GM19025 (cell line): ENCODE measurements at regions not wholly inside any gene's neighbourhood (a gene's known extent, or its start where the extent isn't known, plus 50 kb on each side); places are given as distances from the start of the nearest gene placed in this dataset.
"Not testable (repeated sequence)": the region's sequence is repeated elsewhere in the genome, so short reads cannot be mapped to it uniquely, and the experiment has no call there.

Experiments
- ATAC-seq: cut with Tn5 transposase; IDR thresholded peaks from one replicate; pipeline ENCODE4 v1.9.1; 2021; ENCODE audit warnings: mild to moderate bottlenecking, low read depth, moderate library complexity; ENCODE audit not compliant: unreplicated experiment

DNA sequence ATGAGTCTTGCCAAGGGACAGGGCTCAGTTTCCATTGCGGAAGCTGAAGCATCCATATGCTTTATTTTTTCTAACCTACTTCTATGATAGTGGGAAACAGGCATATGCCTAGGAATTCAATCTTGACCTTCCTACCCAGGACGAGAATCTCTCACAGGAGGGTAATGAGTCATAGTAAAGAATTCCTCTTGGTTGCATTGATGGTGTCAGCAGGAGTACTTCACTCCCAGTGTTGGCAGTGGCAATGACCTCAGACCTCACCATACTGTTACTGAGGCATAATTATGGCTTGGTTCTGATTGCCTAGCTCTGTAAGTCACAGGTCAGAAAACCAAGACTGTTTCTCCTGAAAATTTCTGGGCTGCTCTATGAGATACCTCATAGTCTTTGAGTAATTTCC lies 552.9 kb downstream of the ARL4A start:
- ATAC-seq: no peak

DNA sequence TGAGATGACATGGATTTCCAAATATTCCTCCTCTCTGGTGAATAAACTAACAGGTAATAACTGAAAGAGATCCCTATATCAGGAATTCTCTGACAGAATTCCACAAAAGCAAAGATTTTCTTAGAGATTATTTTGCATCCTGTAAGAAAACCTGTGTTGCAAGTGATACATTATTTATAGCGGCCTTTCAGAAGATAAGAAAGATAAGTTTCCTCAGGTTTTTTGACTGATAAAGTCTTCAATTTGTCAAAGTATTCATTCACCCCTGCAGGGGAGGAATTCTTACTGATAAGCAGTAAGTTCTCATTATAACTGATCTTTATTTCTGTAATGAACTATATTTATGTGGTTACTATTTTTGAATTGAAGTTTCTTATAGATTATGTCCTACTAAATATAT lies 554.0 kb downstream of the ARL4A start:
- no peak for ATAC-seq

DNA sequence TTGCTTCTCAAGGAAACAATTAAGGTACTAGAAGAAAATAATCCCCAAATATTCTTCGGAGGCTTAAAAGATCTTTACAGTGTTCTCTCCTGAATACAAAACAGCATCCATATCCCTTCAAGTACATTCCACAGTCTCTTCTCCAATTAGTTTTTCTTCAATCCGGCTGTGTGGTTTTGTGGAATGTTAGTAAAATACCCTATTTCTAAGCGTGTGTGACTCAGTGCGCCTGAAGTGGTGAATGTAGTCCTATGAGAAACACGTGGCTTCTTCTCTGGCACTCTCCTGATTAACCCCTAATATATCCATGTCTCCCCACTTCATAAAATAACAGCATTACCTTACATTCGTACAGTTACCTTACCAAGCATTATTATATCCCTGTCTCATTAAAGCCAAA lies 570.2 kb downstream of the ARL4A start:
- no peak for ATAC-seq

DNA sequence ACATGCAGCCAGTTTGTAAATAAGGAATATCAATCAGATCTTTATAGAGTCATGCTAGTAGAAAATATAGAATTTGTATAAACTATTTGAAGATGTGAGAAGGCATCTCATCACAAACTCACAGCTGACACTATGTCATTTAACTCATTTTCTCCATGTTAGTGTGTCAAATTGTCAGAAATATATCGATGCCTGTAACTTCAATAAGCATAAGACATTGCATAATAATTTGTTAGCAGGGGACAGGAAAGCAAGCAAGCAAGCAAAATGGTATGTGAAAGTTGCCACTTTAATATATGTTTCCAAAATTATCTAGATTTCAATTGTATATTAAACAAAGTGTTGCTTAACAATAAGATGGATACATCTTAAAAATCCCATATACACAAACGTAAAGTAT lies 571.0 kb downstream of the ARL4A start:
- ATAC-seq: no peak

DNA sequence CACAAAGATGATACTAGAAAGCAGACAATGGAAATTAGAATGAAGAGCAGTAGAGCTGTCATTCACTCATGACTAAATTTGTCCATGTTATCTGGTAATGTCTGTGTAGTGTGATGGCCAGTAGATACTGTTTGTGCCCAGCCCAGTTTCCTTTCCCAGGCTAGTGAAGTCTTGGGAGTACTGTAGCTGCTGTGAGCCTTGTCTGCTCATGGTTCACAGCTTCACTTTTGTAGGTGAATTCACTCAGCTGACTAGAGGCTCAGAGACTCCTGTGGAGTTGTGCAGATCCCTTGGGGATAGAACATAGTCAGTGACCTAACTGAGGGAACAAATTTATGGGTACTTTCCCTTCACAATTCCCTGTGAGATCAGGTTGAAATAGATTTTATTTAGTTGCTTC lies 572.5 kb downstream of the ARL4A start:
- ATAC-seq: no peak

DNA sequence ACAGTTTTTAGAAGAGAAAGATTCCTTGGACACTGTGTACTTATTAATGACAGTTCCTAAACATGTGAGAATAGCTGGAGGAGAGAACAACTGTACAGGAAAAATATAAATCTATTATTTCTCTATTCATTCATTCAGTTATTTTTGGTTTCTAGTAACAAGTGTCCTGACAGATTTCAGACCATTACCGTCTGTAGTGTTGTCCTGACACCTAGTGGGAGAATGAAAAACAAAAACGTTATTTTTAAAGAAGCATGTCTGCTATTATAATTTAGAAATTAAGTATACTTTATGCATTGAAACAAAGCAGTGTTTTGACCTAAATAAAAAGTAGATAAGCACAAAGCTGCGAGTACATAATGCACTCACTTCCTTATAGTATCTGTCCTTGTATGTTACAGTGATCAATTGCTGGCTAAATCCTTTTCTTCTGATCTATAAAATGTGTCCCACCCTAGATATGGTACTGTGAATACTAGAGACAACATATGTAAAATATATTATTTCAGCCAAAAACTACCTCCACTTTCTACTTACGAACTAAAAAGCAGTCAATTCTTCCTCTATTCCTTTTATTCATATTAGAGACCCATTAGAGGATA lies 575.6 kb downstream of the ARL4A start:
- no peak for ATAC-seq

DNA sequence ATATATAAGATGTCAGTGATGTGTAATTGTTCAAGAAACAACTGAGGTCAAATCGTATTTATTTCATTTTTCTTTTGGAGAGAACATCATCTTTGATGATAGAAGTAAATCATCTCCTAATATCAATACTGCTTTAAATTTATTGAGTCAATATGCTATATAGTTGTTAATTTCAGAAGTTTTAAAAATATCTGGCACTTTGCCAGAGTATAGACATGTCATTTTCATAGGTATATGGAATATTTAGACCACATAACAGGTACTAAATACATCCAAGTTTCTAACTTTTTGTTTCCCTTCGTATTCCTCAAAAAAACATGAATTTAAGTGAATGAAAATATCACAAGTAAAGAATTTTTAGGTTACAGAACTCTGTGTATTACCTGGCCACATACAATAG lies 577.8 kb downstream of the ARL4A start:
- no peak for ATAC-seq

DNA sequence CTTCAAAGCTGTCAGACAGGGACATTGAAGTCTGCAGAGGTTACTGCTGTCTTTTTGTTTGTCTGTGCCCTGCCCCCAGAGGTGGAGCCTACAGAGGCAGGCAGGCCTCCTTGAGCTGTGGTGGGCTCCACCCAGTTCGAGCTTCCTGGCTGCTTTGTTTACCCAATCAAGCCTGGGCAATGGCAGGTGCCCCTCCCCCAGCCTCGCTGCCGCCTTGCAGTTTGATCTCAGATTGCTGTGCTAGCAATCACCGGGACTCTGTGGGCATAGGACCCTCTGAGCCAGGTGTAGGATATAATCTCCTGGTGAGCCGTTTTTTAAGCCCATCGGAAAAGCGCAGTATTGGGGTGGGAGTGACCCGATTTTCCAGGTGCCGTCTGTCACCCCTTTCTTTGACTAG lies 586.8 kb downstream of the ARL4A start:
- not testable (repeated sequence) for ATAC-seq

DNA sequence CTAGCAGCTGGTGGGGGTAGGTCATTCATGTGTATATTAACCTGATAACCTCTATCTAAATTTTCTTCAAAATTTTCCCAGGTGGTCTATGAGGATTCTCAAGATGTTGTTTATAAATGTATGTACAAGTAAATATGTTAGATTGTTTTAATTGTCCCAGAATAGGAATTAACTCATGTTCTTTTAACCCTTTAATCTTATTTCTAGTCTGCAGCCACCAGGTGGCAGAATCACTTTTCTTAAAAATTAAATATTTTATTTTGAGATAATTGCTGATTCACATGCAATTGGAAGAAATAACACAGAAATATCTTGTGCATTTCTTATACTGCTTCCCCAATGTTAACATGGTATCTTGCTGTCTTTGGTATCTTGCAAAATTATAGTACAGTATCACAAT lies 589.5 kb downstream of the ARL4A start:
- ATAC-seq: no peak

DNA sequence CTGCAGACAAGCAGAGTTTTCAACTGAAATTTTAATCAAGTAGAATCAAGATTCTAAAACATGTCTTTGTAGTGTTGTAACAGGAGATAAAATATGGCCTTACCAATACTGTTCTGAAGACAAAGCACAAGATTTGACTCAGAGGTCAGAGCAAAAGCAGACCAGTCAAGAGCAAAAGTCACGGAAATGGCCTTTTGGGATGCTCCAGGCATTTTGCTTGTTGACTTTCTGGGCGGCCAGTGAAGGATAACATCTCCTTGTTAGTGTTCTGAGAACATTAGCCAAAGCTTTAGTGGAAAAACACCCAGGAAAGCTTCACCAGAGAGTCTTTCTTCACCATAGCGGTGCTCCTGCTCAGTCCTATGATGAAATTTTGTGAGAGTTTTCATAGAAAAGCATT lies 590.6 kb downstream of the ARL4A start:
- no peak for ATAC-seq

DNA sequence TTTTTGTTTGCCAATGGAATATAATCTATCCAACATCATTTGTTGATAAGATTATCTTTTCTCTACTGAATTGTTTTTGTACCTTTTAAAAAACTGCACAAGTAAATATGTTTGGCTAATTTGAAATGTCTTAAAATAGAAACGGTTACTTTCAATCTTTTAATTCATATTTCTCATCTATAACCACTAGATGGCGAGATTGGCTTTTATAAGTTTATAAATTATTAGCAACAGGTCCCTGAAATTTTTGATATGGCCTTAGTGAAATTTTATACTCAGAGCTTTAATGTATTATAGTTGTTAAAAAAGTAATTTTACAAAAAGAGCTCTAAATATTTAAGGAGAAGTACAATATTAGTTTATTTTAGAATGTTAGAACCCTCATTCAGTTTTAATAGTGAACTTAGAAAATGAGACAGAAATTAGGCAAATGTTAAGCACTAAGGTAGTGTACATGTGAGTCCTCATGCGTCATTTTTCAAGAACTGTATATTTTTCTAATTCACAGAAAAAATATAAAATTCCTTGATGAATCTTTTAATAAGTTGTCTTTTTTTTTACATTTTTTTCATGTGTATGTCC lies 592.5 kb downstream of the ARL4A start:
- ATAC-seq: no peak

DNA sequence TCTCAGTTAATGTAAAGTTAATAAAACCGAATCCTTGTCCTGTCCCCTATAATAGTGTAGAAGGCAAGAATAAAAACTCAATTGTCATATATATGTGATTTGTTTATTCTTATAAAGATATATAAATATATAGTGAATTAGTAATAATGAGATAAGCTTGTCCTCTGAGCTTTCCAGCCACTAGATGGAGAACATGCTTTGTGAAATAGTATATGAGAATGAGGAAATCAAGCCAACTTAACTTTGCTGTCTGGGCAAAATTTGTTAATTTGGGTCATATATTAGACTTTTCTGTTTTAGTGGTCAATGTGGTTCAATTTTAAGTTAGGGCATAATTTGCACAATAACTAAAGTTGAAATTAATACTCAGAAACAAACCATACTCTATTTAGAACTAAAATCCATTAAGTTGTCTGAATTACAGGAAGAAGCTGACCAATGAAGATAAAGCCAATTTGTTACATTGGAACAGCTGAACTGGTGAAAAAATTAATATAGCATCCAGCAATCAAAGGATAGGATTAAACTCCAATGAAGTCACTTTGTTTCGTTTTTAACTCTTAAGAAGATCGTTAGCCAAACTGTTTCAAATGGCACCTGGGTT lies 595.0 kb downstream of the ARL4A start:
- ATAC-seq: no peak

DNA sequence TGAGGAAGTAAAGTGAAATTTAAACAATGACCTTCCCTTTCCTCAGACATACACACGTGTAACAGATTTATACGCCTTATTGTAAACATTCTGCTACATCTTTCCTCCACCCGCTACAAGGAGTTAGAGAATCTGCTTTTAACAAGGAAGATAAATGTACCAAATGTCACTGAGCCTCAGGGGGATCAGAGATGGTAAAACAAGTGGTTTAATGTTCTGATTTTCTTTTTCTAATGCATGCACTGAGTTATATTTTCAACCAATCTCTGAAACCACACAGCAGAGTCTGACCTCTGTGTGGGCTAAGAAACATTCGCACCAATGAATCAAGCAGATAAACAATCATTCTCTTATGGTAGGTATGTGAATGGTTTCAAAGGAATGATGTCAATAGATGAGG lies 599.5 kb downstream of the ARL4A start:
- no peak for ATAC-seq

DNA sequence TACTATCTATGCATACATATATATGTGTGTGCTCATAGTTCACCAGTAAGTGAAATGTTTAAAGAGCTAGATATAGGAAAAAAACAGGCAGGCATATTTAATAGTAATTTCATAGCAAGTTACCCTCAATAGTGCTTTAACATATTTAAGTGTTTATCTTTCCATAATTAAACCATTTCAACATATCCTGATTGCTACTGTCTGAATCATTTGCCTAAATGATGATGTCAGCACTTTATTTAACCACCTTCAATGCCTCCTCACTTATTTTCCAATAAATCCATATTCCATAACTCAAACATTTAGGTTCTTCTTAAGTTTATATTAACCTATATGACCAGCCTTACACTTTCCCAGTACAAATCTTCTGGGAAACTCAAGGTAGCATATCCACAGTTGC lies 601.1 kb downstream of the ARL4A start:
- ATAC-seq: no peak

DNA sequence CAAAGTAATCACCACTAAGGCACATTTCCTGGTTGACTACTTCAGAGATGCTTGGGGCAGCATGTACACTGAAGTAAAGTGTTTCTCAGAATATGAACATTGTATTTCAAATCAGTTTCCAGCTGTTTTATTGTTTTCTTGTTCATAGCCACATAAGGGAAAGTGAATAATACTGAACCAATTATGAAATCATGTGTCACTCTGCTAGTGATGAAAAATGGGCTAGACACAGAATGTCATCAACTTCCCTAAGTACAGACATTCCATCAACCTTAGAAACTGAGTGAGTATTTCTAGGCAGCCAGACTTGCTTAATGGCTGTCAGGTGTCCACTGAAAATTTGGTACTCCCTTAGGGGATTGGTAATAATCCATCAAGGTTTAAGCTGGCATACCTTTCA lies 603.5 kb downstream of the ARL4A start:
- ATAC-seq: no peak

DNA sequence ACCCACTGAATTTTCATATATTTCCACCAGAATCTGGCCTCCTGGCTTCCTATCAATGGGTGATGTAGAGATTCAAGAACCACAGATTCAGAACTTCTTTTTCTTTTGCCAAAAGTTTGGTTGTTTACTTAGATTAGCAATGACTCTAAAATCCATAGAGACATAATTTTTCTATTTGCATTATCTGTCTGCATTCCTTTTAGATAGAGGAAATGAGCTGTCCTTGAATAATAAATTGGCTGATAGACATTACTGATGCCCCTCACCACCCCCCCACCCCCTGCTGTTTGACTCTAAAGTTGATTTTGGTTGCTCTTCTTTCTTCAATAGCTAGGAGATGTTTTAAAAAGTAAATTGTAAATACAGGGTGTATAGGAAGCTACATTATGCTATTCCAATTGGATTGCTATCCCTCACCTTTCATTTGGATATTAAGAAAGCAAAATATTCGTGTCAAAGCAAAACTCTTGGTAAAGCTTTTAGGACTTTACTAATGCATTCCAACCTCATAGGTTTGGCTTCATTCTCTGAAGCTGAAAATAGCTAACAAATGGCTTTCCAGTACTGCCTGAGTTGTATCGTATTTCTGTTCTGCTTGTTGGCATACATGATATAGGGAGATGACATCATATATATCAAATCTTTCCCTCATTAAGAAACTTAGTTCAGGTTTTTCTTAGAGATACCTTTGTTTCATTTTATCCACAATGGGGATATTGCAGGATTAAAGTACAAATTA lies 606.0 kb downstream of the ARL4A start:
- ATAC-seq: no peak

DNA sequence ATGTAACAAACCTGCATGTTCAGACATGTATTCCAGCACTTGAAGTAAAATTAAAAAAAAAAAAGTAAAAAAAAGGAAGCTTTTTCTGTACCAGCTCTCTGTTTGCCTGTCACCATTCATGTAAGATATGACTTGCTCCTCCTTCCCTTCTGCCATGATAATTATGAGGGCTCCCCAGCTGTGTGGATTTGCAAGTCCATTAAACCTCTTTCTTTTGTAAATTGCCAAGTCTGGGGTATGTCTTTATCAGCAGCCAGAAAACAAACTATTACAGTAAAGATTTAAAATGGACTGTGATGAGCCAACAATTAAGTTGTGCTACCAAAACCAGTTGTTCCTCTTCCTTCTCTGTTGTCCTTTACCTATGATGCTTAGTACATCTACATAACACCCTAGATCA lies 619.6 kb downstream of the ARL4A start:
- no peak for ATAC-seq

DNA sequence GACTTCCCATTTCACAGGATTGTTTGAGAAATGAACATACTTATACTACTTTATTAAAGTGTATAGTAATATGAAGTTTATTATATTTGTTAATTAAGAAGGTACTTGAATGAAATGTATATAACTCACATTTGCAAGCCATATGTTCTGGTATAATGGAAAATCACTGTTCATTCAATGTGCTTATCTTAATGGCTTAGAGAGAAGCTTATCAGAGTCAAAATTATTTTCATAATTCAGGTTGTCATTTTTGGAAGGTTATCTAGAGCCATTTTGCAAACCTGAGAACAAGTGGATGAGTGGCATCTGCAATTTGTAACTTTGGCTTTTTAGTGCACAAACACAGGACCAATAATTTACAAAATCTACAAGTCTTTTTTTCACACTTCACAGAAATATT lies 621.0 kb downstream of the ARL4A start:
- ATAC-seq: no peak

DNA sequence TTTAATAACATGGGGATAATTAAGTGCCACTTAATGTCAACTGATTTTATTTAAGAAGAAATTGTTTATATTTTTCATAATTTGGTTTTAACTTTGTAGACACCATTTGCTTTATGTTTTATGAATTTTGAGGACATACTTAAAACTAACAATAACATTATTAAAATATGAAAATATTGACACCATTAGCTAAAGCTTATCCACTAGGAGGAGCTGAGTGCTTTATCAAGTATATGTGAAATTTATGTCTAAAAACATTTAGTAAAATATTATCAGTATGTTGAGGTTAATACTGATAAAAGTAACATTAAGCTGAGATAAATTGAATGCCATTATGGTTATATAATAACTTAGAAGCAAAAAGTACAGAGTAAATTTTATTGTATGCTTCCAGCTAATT lies 622.1 kb downstream of the ARL4A start:
- no peak for ATAC-seq

DNA sequence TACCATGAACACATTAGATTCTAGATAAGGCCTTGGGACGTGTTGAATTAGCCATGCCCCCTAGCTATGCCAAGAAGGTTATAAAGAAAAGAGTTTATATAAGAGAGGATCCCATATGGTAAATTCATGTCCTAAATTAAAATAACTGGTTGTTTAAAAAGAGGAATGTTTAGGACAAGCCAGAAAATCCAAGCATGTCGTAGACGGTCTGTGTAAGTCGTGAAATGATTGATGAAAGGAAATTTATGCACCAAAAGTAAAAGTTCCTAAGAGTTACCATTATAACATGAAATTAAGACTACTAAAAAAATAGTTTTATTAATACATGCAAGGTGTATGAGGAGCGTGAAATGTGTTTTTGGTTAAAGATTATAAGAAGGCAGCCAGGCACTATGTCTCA lies 624.9 kb downstream of the ARL4A start:
- no peak for ATAC-seq

DNA sequence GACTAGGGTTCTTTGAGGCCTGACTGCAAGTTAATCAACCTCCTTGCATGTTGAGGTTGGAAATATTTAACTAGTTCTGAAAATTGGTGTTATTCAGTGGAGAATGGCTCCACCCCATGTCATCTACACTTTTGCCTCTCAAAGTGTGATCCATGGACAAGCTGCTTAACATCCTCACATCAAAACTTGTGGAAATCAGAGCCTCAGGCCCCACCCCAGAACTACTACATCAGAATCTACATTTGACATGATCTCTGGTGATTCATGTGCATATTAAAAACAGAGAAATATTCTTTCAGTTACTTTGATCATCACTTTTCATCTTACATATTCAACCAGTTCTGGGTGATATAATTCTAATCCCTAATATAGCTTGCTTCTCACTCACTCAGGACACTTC lies 632.9 kb downstream of the ARL4A start:
- no peak for ATAC-seq

DNA sequence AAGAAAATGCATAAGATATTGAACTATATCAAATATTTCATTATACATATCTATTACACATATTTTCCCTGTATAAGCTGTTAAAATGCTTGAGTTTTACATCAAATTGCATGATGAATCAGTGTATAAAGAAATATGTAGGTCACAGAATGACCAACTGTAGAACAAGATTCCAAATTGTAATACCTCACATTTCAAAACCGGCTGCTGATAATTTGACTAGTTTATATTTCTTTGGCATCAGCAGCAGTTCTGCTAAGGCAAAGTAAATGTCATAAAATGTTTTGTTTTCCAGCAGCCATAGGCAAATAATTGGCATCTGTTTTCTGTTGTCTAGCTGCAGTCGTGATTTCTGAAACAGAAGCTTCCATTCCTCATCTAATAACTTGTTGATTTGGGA lies 633.9 kb downstream of the ARL4A start:
- no peak for ATAC-seq
